SK-N-SH (cell line): ENCODE measurements at regions not wholly inside any gene's neighbourhood (a gene's known extent, or its start where the extent isn't known, plus 50 kb on each side); places are given as distances from the start of the nearest gene placed in this dataset.

Experiments used
- CTCF ChIA-PET: fragments of 300-600, 350-600 bp; formaldehyde crosslinking; extraction: SDS; loops from one replicate; lab custom pipeline; 2021; lab: Yijun Ruan, JAX
- POLR2A ChIA-PET: fragments of 350-600 bp; sonication (Branson Sonifier 250); formaldehyde crosslinking; extraction: SDS; loops from one replicate; lab custom pipeline; 2020; ENCODE audit warnings: antibody characterized with exemption, inconsistent platforms; lab: Yijun Ruan, JAX
- DNase-seq: peaks from one replicate; pipeline ENCODE4 v3.0.0; 2012
- H2AFZ ChIP-seq: fragments of 200-600 bp; sonication (generic); 2 replicates; pipeline ENCODE4 v1.8.1; 2016; ENCODE audit warnings: antibody characterized with exemption, mild to moderate bottlenecking, low read depth
- H3F3A ChIP-seq: fragments of 200-600 bp; sonication (generic); replicated peaks from 2 replicates; pipeline ENCODE3; 2016; ENCODE audit warnings: antibody characterized with exemption, mild to moderate bottlenecking; ENCODE audit not compliant: insufficient read depth
- H3K27ac ChIP-seq, 2 experiments: fragments of 200-500 bp in 1 of 2; fragments of 200-600 bp in 1 of 2; sonication (Bioruptor generic) in 1 of 2; sonication (generic), shearing (Covaris generic) in 1 of 2; 2 replicates each; pipeline versions ENCODE4 v1.5.1 to v1.6.1; 2014 to 2016; ENCODE audit warnings: low read depth in 2 of 2, inconsistent platforms in 1 of 2, low read length in 1 of 2, mild to moderate bottlenecking in 1 of 2, mixed read lengths in 1 of 2
- H3K27me3 ChIP-seq: fragments of 200-600 bp; sonication (generic), shearing (Covaris generic); 2 replicates; pipeline ENCODE4 v1.6.1; 2016; ENCODE audit warnings: mixed run types; ENCODE audit not compliant: insufficient read depth
- H3K36me3 ChIP-seq, 2 experiments: fragments of 200-500 bp in 1 of 2; fragments of 200-600 bp in 1 of 2; sonication (Bioruptor generic) in 1 of 2; sonication (generic) in 1 of 2; replicated peaks in 1 of 2; 2 replicates each; pipeline versions ENCODE3 to v1.5.1; 2014 to 2016; ENCODE audit warnings: low read length in 1 of 2, mild to moderate bottlenecking in 1 of 2; ENCODE audit not compliant: insufficient read depth in 2 of 2, control insufficient read depth in 1 of 2
- H3K4me1 ChIP-seq, 2 experiments: fragments of 200-500 bp in 1 of 2; fragments of 200-600 bp in 1 of 2; sonication (Bioruptor generic) in 1 of 2; sonication (generic), shearing (Covaris generic) in 1 of 2; 2 replicates each; pipeline versions ENCODE4 v1.5.1 to v1.6.1; 2014 to 2016; ENCODE audit warnings: low read depth in 1 of 2, low read length in 1 of 2, mixed run types in 1 of 2; ENCODE audit not compliant: insufficient read depth in 2 of 2, control insufficient read depth in 1 of 2
- H3K4me2 ChIP-seq: fragments of 200-600 bp; sonication (generic), shearing (Covaris generic); 2 replicates; pipeline ENCODE4 v1.6.1; 2017; ENCODE audit warnings: mixed run types
- H3K4me3 ChIP-seq, 2 experiments: fragments of 200-500 bp in 1 of 2; fragments of 200-600 bp in 1 of 2; sonication (Bioruptor generic) in 1 of 2; sonication (generic), shearing (Covaris generic) in 1 of 2; 2 replicates each; pipeline versions ENCODE4 v1.5.1 to v1.8.1; 2014 to 2016; ENCODE audit warnings: low read depth in 2 of 2, inconsistent platforms in 1 of 2, low read length in 1 of 2, mild to moderate bottlenecking in 1 of 2, mixed read lengths in 1 of 2, moderate library complexity in 1 of 2
- H3K79me2 ChIP-seq: fragments of 200-600 bp; sonication (generic); 2 replicates; pipeline ENCODE4 v1.8.1; 2017; ENCODE audit warnings: mild to moderate bottlenecking; ENCODE audit not compliant: insufficient read depth
- H3K9ac ChIP-seq: fragments of 200-600 bp; sonication (generic); 2 replicates; pipeline ENCODE4 v1.6.1; 2017; ENCODE audit warnings: mixed run types
- H3K9me2 ChIP-seq: fragments of 200-600 bp; sonication (generic); 2 replicates; pipeline ENCODE4 v1.6.1; 2017; ENCODE audit warnings: mixed run types
- H3K9me3 ChIP-seq: fragments of 200-600 bp; sonication (generic); 2 replicates; pipeline ENCODE4 v1.6.1; 2017; ENCODE audit warnings: mixed run types, mild to moderate bottlenecking, moderate library complexity
- H4K20me1 ChIP-seq: fragments of 200-600 bp; sonication (generic); 2 replicates; pipeline ENCODE4 v1.6.1; 2017; ENCODE audit warnings: mild to moderate bottlenecking, mixed run types; ENCODE audit not compliant: insufficient read depth
- CTCF ChIP-seq: fragments of 200-600 bp; sonication (generic); IDR thresholded peaks from 2 replicates; pipeline ENCODE4 v1.6.1; 2017; ENCODE audit warnings: antibody characterized with exemption, mild to moderate bottlenecking, moderate library complexity
- EP300 ChIP-seq, 2 experiments: IDR thresholded peaks; 2 replicates each; pipeline versions ENCODE4 v1.4.0 to v1.6.1; 2012; ENCODE audit warnings: borderline replicate concordance in 1 of 2, low read depth in 1 of 2, low read length in 1 of 2
- EZH2phosphoT487 ChIP-seq: fragments of 200-600 bp; sonication (generic); IDR thresholded peaks from 2 replicates; pipeline ENCODE4 v1.6.1; 2017; ENCODE audit warnings: low read depth, mixed run types, mild to moderate bottlenecking, antibody characterized with exemption, moderate library complexity, borderline replicate concordance
- FOSL2 ChIP-seq: IDR thresholded peaks from 2 replicates; pipeline ENCODE4 v1.4.0; 2012; ENCODE audit warnings: low read depth, mild to moderate bottlenecking, moderate library complexity, borderline replicate concordance
- FOXM1 ChIP-seq: IDR thresholded peaks from 2 replicates; pipeline ENCODE4 v1.4.0; 2012; ENCODE audit warnings: low read depth, mild to moderate bottlenecking
- IRF3 ChIP-seq: fragments of 150-350 bp; IDR thresholded peaks from 2 replicates; pipeline ENCODE4 v1.6.1; 2016; ENCODE audit warnings: mild to moderate bottlenecking, low read depth, low read length
- MXI1 ChIP-seq: IDR thresholded peaks from 2 replicates; pipeline ENCODE4 v1.6.1; 2012; ENCODE audit warnings: mild to moderate bottlenecking, low read depth, low read length, improper control_type of control experiment
- NFIC ChIP-seq: IDR thresholded peaks from 2 replicates; pipeline ENCODE4 v1.4.0; 2012; ENCODE audit warnings: borderline replicate concordance
- NRF1 ChIP-seq: IDR thresholded peaks from 2 replicates; pipeline ENCODE4 v1.6.1; 2012; ENCODE audit warnings: low read depth, mild to moderate bottlenecking, low read length
- RAD21 ChIP-seq: IDR thresholded peaks from 2 replicates; pipeline ENCODE4 v1.6.1; 2012; ENCODE audit warnings: mild to moderate bottlenecking, low read length
- REST ChIP-seq: IDR thresholded peaks from 2 replicates; pipeline ENCODE4 v1.6.1; 2012; ENCODE audit warnings: mild to moderate bottlenecking, low read depth, low read length, moderate library complexity
- TEAD4 ChIP-seq: IDR thresholded peaks from 2 replicates; pipeline ENCODE4 v1.4.0; 2012; ENCODE audit warnings: mild to moderate bottlenecking, borderline replicate concordance; ENCODE audit not compliant: insufficient read depth
- USF2 ChIP-seq: fragments of 150-350 bp; IDR thresholded peaks from 2 replicates; pipeline ENCODE4 v1.6.1; 2017; ENCODE audit warnings: antibody characterized with exemption, low read length, low read depth, borderline replicate concordance
- YY1 ChIP-seq: IDR thresholded peaks from 2 replicates; pipeline ENCODE4 v1.4.0; 2012; ENCODE audit warnings: low read depth, mild to moderate bottlenecking
- ZBTB33 ChIP-seq: IDR thresholded peaks from 2 replicates; pipeline ENCODE4 v1.4.0; 2012; ENCODE audit warnings: low read depth, borderline replicate concordance
- WGBS: methylation state at CpG from one replicate; pipeline ENCODE4 v1.1.6; 2017; ENCODE audit warnings: low lambda C conversion rate; 5-methylcytosine and 5-hydroxymethylcytosine counted together

GRCh38 chr2:173705656-173706055 is 259.5 kb downstream of the SP3 start (continued):
- TF ChIP-seq ZBTB33 (no peak), EZH2phosphoT487 (no peak), NFIC (no peak)

- no peak overlapping the region for H2AFZ ChIP-seq
- no peaks in the 10 kb centered on the region for H4K20me1 ChIP-seq
- H3K79me2 ChIP-seq: no peaks in the 10 kb centered on the region
- H3K27ac ChIP-seq: no peak overlapping the region
- DNase-seq: no peak
- no peaks in the 10 kb centered on the region for H3K9me3 ChIP-seq
- no peaks in the 10 kb centered on the region for H3K36me3 ChIP-seq
- no peak overlapping the region for H3K4me2 ChIP-seq
- no peaks in the 10 kb centered on the region for H3K4me1 ChIP-seq
- ChIA-PET CTCF (no interaction called here), POLR2A (no interaction called here)
- H3K9ac ChIP-seq: no peak overlapping the region
- no peak overlapping the region for H3K4me3 ChIP-seq
- no peaks in the 10 kb centered on the region; the same call in 1 of the 2 replicates for H3K27me3 ChIP-seq
- no peaks in the 10 kb centered on the region for H3K9me2 ChIP-seq
- TF ChIP-seq IRF3: no peak
- TF ChIP-seq MXI1: no peak
- TF ChIP-seq USF2: no peak
- TF ChIP-seq CTCF: no peak
- TF ChIP-seq FOSL2: no peak
- TF ChIP-seq EP300 (IDR thresholded peaks at IDR 0.05; ENCODE audit: borderline replicate concordance in 1 of 2, low read depth in 1 of 2, low read length in 1 of 2): no peak
- TF ChIP-seq NRF1: no peak
- no peak for TF ChIP-seq YY1
- TF ChIP-seq EZH2phosphoT487: no peak
- TF ChIP-seq TEAD4: no peak
- TF ChIP-seq NFIC: no peak
- TF ChIP-seq REST: no peak
- TF ChIP-seq RAD21: no peak
- TF ChIP-seq FOXM1: no peak
- H3F3A ChIP-seq: no peaks in the 10 kb centered on the region
- WGBS: 63% methylated on average over 2 of the region's 4 CpGs
Observed at GRCh38 chr2:173706936-173707335, 258.2 kb downstream of the SP3 start.
